Embryonic facial prominence (tissue), 1 donor: ENCODE measurements at regions not wholly inside any gene's neighbourhood (a gene's known extent, or its start where the extent isn't known, plus 50 kb on each side); places are given as distances from the start of the nearest gene placed in this dataset.

ENCODE experiments used
- DNase-seq: peaks from one replicate; pipeline ENCODE4 v3.0.0-alpha.2; 2016; ENCODE audit errors: extremely low spot score

- no peak for DNase-seq
Measured at GRCh38 chr14:94995551-94995950, 161.8 kb downstream of the DICER1 start.

GRCh38 chr14:94994245-94994644 lies 163.1 kb downstream of the DICER1 start:
- DNase-seq, result no peak

GRCh38 chr14:94992046-94992445 lies 165.3 kb downstream of the DICER1 start:
- no peak for DNase-seq

- DNase-seq, result no peak
Measured at GRCh38 chr14:94989946-94990345, 167.4 kb downstream of the DICER1 start.

- DNase-seq, result no peak
Measured at GRCh38 chr14:94989417-94989816, 167.9 kb downstream of the DICER1 start.

GRCh38 chr14:94987409-94987808 lies 169.9 kb downstream of the DICER1 start:
- no peak for DNase-seq

- no peak for DNase-seq
Measured at GRCh38 chr14:94979891-94980290, 177.4 kb downstream of the DICER1 start.

- DNase-seq, result no peak
Measured at GRCh38 chr14:94977016-94977415, 180.3 kb downstream of the DICER1 start.

GRCh38 chr14:94975366-94975765 lies 182.0 kb downstream of the DICER1 start:
- no peak for DNase-seq

GRCh38 chr14:94974893-94975292 lies 182.4 kb downstream of the DICER1 start:
- no peak for DNase-seq

GRCh38 chr14:94974422-94974821 lies 182.9 kb downstream of the DICER1 start:
- no peak for DNase-seq

- peak; percentile 47 for DNase-seq
Measured at GRCh38 chr14:94971750-94972149, 185.6 kb downstream of the DICER1 start.

GRCh38 chr14:94970941-94971730 lies 186.2 kb downstream of the DICER1 start:
- peak; percentile 6 for DNase-seq

- DNase-seq, result no peak
Measured at GRCh38 chr14:94969766-94970165, 187.6 kb downstream of the DICER1 start.

- DNase-seq, result no peak
Measured at GRCh38 chr14:94966868-94967267, 190.5 kb downstream of the DICER1 start.

GRCh38 chr14:94966344-94966743 lies 191.0 kb downstream of the DICER1 start:
- DNase-seq, result no peak

GRCh38 chr14:94965551-94966313 lies 191.6 kb downstream of the DICER1 start:
- no peak for DNase-seq

GRCh38 chr14:94964931-94965330 lies 192.4 kb downstream of the DICER1 start:
- DNase-seq, result no peak

- DNase-seq, result no peak
Measured at GRCh38 chr14:94964181-94964580, 193.1 kb downstream of the DICER1 start.

GRCh38 chr14:94963051-94963450 lies 193.1 kb upstream of the GSC start:
- no peak for DNase-seq

GRCh38 chr14:94962166-94962575 lies 192.3 kb upstream of the GSC start:
- DNase-seq, result no peak

- no peak for DNase-seq
Measured at GRCh38 chr14:94961386-94962165, 191.7 kb upstream of the GSC start.
